ENCODE measurements at regions not wholly inside any gene's neighbourhood (a gene's known extent, or its start where the extent isn't known, plus 50 kb on each side); places are given as distances from the start of the nearest gene placed in this dataset.

DNA sequence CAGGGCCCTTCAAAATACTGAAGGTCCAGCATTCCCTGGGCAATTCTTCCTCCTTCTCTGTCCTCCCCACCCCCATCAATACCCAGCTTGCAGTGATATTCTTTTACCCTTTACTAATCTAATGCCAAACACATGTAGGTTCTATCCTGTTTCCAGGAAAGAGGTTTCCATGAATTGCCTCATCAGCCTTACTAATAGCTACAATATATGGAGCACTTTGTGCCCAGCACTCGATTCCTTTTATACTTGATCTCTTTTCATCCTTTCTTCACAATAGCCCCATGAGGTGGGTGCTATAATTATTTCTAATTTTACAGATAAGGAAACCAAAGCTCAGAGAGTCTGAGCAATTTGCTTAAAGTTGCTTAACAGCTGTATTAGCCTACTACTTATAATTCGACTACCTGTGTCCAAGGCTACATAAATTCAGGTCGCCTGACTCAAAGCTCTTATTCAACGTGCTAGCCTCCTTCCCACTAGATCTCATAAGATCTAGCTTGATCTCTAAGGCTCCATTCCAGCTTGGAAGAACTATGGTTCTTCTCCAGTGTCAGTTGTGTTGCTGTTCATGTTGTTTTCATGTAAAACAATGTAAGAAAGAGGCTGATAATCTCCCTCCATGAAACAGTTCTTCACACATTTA is 229.6 kb upstream of the PGRMC2 start:
- Histone ChIP-seq H3K4me1 (ENCODE audit: insufficient read depth, low read length) (peaks cover 17% of the 10 kb centered on the region), H2AFZ (ENCODE audit: low read depth, low read length) (no peak overlapping the region)

DNA sequence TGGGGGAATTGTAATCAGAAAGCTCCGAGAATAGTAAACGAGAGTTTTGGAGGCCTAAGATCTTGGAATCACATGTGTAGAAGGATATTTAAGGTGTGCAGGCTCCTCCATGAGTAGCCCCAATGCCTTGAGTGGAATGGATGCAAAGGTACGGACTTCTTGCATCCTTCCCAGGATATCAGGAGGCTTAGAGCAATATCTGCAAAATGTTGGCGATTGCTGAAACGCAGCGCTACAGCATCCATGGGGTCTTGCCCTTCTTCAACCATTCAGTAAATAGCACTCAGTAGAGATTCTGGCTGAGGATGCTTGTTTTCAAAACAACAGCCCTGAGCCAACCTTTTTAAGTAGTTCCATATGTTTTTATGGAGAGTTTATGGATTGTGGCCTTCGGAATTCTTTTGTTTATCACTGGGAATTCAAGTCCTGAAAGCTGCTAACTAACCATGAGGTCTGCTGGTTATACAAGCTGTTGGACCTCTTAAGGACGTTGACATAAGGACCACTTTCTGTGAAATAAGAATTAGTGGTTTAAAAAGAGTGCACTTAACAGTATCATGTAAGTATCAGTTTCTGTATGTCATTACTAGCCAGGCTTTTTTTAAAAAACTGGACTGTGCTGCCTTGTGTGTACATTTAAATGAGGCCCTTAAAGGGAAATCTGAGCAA is 228.8 kb upstream of the PGRMC2 start:
- H3K27me3 ChIP-seq (ENCODE audit: insufficient read depth, low read length) = no peaks in the 10 kb centered on the region
- H3K4me3 ChIP-seq (ENCODE audit: low read length) = no peak overlapping the region
- no peak overlapping the region for H2AFZ ChIP-seq (ENCODE audit: low read depth, low read length)
- H3K9me3 ChIP-seq (ENCODE audit: low read length) = no peaks in the 10 kb centered on the region
- H3K4me1 ChIP-seq (ENCODE audit: insufficient read depth, low read length) = peaks cover 17% of the 10 kb centered on the region
- no peaks in the 10 kb centered on the region for H3K36me3 ChIP-seq (ENCODE audit: insufficient read depth, low read length)

More for the DNA sequence above, 229.6 kb upstream of the PGRMC2 start:
- H3K9me3 ChIP-seq (ENCODE audit: low read length) = no peaks in the 10 kb centered on the region
- H3K4me3 ChIP-seq (ENCODE audit: low read length) = no peak overlapping the region
- H3K27me3 ChIP-seq (ENCODE audit: insufficient read depth, low read length) = no peaks in the 10 kb centered on the region
- H3K36me3 ChIP-seq (ENCODE audit: insufficient read depth, low read length) = no peaks in the 10 kb centered on the region

DNA sequence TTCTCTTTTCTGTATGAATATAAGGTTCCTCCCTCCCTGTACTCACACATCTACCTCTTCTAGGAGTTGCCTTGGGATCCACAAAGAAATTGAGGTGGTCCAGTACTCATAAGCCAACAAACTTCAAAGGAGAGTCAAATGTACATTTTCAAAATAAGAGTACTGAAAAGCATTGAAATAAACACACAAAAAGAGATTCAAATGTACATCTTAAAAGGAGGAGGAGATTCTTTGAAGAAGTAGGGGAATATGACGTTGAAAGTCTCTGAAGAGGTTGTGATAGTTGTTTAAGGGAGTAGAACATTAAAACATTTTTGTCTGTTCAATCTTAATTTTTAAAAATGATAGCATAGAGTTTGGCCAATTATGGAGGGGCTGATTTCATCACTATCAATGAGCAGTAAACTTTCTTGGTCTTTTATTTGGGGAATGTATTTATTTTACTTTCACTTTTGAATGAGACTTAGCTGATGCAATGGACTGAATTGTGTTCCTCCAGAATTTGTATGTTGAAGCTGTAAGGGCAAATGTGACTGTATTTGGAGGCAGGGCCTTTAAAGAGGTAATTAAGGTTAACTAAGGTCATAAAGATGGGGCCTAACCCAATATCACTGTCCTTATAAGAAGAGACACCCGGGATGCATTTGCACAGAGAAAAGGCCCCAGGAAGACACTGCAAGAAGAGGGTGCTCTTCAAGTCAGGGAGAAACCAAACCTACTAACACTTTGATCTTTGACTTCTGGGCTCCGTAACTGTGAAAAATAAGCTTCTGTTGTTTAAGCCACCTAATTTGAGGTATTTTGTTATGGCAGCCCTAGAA is 226.3 kb upstream of the PGRMC2 start:
- no peaks in the 10 kb centered on the region for H3K9me3 ChIP-seq (ENCODE audit: low read length)
- no peak overlapping the region for H3K4me3 ChIP-seq (ENCODE audit: low read length)
- no peaks in the 10 kb centered on the region for H3K36me3 ChIP-seq (ENCODE audit: insufficient read depth, low read length)
- peaks cover 17% of the 10 kb centered on the region for H3K4me1 ChIP-seq (ENCODE audit: insufficient read depth, low read length)
- no peaks in the 10 kb centered on the region for H3K27me3 ChIP-seq (ENCODE audit: insufficient read depth, low read length)
- no peak overlapping the region for H2AFZ ChIP-seq (ENCODE audit: low read depth, low read length)

DNA sequence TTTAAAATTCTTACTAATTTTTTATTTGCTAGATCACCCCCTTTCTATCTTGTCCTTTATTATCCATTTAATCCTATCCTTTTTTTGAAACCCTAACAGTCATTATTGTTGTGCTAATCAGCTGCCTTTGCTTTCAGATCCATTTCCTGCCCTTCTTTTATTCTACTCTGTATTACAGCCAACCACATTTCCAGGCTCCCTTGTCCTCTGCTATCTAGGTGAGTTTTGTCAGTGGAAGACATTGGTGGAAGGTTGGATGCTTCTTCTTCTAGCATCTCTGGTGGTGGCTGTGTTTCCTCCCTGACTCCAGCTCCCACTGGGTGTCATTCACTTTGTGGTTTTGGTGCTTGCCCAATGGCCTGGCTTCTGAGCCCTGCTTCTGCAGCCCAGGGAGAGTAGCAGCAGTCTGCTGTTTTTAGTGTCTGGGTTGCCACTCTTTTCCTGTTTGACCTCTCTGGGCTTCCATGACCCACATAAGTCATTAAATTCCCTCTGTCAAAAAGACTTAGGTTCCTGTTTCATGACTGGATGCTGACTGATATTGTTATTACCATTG is 225.2 kb upstream of the PGRMC2 start:
- Histone ChIP-seq H3K9me3 (ENCODE audit: low read length) (no peaks in the 10 kb centered on the region), H3K4me1 (ENCODE audit: insufficient read depth, low read length) (peaks cover 13% of the 10 kb centered on the region)

DNA sequence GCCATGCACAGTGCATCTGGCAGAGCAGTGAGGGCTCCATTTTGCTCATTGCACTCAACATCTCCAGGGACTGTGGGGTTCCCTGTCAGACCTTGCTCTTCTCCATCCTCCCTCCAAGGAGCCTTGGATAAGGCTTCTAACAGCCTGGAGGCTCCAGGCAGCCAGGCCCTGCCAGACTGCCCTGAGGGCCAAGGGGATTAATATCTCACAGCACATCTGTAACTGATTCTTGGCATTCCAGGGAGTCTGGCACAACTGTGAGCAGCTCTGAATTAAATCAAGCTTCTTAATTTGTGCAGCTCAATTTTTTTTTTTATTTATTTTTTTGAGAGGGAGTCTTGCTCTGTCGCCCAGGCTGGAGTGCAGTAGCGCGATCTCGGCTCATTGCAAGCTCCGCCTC is 224.5 kb upstream of the PGRMC2 start:
- Histone ChIP-seq H3K9me3 (ENCODE audit: low read length) (no peaks in the 10 kb centered on the region), H3K4me3 (ENCODE audit: low read length) (no peak overlapping the region), H3K4me1 (ENCODE audit: insufficient read depth, low read length) (peaks cover 6% of the 10 kb centered on the region), H3K27me3 (ENCODE audit: insufficient read depth, low read length) (no peaks in the 10 kb centered on the region), H2AFZ (ENCODE audit: low read depth, low read length) (no peak overlapping the region), H3K36me3 (ENCODE audit: insufficient read depth, low read length) (no peaks in the 10 kb centered on the region)

More for the DNA sequence above, 225.2 kb upstream of the PGRMC2 start:
- Histone ChIP-seq H3K4me3 (ENCODE audit: low read length) (no peak overlapping the region), H3K36me3 (ENCODE audit: insufficient read depth, low read length) (no peaks in the 10 kb centered on the region), H2AFZ (ENCODE audit: low read depth, low read length) (no peak overlapping the region), H3K27me3 (ENCODE audit: insufficient read depth, low read length) (no peaks in the 10 kb centered on the region)

DNA sequence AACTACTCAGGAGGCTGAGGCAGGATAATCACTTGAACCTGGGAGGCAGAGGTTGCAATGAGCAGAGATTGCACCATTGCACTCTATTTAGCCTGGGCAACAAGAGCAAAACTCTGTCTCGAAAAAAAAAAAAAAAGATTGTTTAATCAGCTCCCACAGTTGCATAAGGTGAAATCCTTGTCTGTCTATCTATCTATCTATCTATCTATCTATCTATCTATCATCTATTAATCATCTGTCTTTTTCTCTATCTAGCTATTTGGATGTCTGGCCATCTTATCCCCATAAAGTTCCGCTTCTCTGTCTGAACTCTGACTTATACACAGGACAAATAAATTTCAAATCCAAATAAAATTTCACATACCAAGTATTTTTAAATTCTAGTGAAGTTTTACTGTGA is 223.2 kb upstream of the PGRMC2 start:
- H3K36me3 ChIP-seq (ENCODE audit: insufficient read depth, low read length) = no peaks in the 10 kb centered on the region
- no peak overlapping the region for H3K4me3 ChIP-seq (ENCODE audit: low read length)
- no peak overlapping the region for H2AFZ ChIP-seq (ENCODE audit: low read depth, low read length)
- H3K9me3 ChIP-seq (ENCODE audit: low read length) = no peaks in the 10 kb centered on the region
- no peaks in the 10 kb centered on the region for H3K27me3 ChIP-seq (ENCODE audit: insufficient read depth, low read length)
- H3K4me1 ChIP-seq (ENCODE audit: insufficient read depth, low read length) = no peaks in the 10 kb centered on the region

DNA sequence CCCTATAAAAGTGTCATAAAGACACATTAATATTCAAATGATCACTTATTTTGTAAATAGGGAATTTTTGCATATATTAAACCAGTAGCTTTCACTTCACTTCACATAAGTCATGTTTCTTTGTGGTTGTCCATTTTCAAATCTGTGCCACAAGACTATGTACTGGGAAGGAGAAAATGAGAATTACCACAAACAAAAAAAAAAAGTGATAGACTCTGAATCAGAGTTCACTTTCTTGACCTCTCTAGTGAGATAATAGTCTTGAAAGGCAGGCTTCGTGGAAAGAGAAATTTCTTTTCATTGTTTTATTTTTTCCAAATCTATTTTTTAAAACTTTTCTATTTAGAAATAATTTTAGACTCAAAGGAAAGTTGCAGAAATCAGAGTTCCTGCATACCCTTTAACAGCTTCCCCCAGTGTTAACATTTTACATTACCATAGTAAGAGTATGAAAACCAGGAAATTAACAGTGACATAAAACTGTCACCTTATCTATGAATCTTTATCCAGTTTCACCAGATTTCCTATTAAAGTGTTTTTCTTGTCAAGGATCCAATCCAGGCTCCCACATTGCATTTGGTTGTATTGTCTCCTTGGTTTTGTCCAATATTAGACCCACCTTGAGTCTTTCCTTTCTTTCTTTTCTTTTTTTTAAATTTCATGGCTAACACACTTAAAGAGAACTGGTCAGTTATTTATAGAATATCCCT is 215.4 kb upstream of the PGRMC2 start:
- no peaks in the 10 kb centered on the region for H3K27me3 ChIP-seq (ENCODE audit: insufficient read depth, low read length)
- peaks cover 6% of the 10 kb centered on the region for H3K9me3 ChIP-seq (ENCODE audit: low read length)
- no peaks in the 10 kb centered on the region for H3K36me3 ChIP-seq (ENCODE audit: insufficient read depth, low read length)
- no peak overlapping the region for H3K4me3 ChIP-seq (ENCODE audit: low read length)
- H2AFZ ChIP-seq (ENCODE audit: low read depth, low read length) = no peak overlapping the region
- H3K4me1 ChIP-seq (ENCODE audit: insufficient read depth, low read length) = no peaks in the 10 kb centered on the region

DNA sequence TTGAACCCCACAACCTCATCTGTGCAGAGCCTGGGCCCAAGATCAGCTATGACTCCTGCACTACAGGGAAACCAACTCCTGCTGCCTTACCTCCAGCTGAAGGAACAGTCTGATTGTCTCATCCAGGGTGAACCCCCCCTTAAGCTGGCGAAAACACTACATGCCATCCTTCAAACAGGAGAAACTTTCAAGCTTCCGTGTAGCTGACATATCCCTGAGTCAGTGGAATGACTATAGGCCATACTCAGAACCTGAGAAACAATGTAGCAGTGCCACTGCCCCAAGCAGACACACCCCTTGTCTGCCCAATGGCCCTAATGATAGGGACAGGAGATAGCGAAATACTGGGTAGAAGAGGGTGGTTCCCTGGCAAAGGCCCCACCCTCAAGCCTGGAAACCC is 213.6 kb upstream of the PGRMC2 start:
- Histone ChIP-seq H3K27me3 (ENCODE audit: insufficient read depth, low read length) (no peaks in the 10 kb centered on the region), H2AFZ (ENCODE audit: low read depth, low read length) (no peak overlapping the region), H3K4me1 (ENCODE audit: insufficient read depth, low read length) (no peaks in the 10 kb centered on the region), H3K9me3 (ENCODE audit: low read length) (peaks cover 6% of the 10 kb centered on the region), H3K36me3 (ENCODE audit: insufficient read depth, low read length) (no peaks in the 10 kb centered on the region), H3K4me3 (ENCODE audit: low read length) (no peak overlapping the region)

DNA sequence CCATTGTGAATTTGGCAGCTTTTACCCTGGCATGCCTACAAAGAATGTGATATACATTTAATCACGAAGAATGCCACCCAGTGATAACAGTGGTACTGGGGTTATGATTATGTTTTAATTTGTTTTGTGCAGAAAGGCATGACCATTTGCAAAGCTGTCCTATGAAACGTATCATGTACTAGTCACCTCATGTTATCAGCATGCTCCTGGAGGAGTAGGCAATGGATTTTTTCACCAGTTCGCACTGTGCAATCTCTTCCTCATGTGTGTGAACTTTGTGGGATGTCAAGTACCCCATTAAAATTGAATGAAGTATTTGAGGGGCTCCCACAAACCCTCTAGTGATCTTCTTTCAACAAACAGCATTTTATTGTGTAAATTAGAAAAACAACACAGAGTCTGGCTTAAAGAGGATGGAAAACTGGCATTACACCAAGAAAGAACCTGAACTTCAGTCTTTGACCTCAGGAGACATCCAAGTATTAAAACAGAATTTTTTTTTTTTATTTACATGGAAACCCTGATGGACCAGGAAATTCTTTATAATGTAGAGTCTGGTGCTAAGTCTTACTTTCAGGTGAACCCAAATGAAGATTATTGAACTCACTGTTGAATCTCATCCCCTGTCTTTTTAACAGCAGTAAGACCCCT is 200.6 kb upstream of the PGRMC2 start:
- Histone ChIP-seq H3K36me3 (ENCODE audit: insufficient read depth, low read length) (no peaks in the 10 kb centered on the region), H3K4me3 (ENCODE audit: low read length) (no peak overlapping the region), H3K27me3 (ENCODE audit: insufficient read depth, low read length) (no peaks in the 10 kb centered on the region)

DNA sequence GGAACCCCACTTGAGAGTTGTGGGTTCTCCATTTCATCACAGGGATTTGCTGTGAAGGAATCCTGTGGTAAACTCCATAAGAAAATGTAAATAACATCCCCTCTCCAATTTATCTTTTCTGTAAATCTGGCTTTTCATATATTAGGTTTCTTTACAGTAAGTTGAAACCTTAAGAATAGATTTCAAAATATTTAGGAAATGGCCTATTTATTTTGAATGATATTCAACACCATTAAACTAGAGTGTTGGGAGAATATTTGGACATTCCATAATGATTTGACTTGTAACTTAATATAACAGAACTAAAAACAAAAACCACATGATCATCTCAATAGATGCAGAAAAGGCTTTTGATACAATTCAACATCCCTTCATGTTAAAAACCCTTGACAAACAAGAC is 197.3 kb upstream of the PGRMC2 start:
- peaks cover 7% of the 10 kb centered on the region for H3K4me1 ChIP-seq (ENCODE audit: insufficient read depth, low read length)
- no peak overlapping the region for H2AFZ ChIP-seq (ENCODE audit: low read depth, low read length)
- no peaks in the 10 kb centered on the region for H3K9me3 ChIP-seq (ENCODE audit: low read length)
- H3K27me3 ChIP-seq (ENCODE audit: insufficient read depth, low read length) = no peaks in the 10 kb centered on the region
- H3K4me3 ChIP-seq (ENCODE audit: low read length) = no peak overlapping the region
- no peaks in the 10 kb centered on the region for H3K36me3 ChIP-seq (ENCODE audit: insufficient read depth, low read length)

More for the DNA sequence above, 200.6 kb upstream of the PGRMC2 start:
- H3K9me3 ChIP-seq (ENCODE audit: low read length) = no peaks in the 10 kb centered on the region
- no peak overlapping the region for H2AFZ ChIP-seq (ENCODE audit: low read depth, low read length)
- peaks cover 2% of the 10 kb centered on the region for H3K4me1 ChIP-seq (ENCODE audit: insufficient read depth, low read length)

DNA sequence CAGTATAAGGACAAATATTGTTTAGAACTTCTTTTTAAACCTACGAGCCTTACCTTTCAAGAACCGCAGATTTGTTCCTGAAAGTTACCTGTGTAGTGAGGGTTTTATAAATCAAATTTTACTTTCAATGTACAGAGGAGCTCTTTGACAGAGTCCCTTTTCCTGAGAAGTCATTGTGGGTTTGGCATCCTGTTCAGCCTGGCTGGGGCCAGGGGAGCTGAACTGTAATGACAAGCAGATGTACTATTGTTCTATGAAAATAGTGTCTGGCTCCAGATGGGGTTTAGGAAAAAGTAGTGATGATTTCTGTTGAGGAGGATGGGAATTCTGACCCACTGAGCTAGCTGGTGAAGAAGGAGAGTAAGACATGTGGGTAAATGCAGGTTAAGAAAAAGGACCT is 196.2 kb upstream of the PGRMC2 start:
- no peaks in the 10 kb centered on the region for H3K9me3 ChIP-seq (ENCODE audit: low read length)
- no peak overlapping the region for H2AFZ ChIP-seq (ENCODE audit: low read depth, low read length)
- no peaks in the 10 kb centered on the region for H3K36me3 ChIP-seq (ENCODE audit: insufficient read depth, low read length)
- no peak overlapping the region for H3K4me3 ChIP-seq (ENCODE audit: low read length)
- H3K4me1 ChIP-seq (ENCODE audit: insufficient read depth, low read length) = peaks cover 7% of the 10 kb centered on the region
- H3K27me3 ChIP-seq (ENCODE audit: insufficient read depth, low read length) = no peaks in the 10 kb centered on the region

DNA sequence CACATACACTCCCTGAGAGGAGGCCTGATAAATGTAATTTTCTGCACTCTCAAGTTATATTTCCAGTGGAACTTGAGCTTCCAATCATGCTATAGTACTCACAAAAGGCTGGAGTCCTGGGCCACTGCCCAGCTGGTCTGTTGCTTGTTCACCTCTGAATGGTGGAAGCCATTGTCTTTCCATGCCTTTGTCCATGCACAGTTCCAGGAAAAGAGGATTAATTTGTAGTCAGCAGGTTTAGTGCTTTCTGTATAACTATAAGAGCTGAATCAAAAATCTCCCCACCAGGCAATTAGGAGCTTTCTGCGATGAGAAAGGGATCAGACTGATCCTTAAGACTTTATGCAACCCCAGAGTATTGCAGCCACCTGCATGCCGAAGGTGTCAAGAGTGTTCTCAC is 195.4 kb upstream of the PGRMC2 start:
- Histone ChIP-seq H3K27me3 (ENCODE audit: insufficient read depth, low read length) (no peaks in the 10 kb centered on the region), H3K4me1 (ENCODE audit: insufficient read depth, low read length) (peaks cover 7% of the 10 kb centered on the region), H3K9me3 (ENCODE audit: low read length) (no peaks in the 10 kb centered on the region), H2AFZ (ENCODE audit: low read depth, low read length) (no peak overlapping the region), H3K36me3 (ENCODE audit: insufficient read depth, low read length) (no peaks in the 10 kb centered on the region), H3K4me3 (ENCODE audit: low read length) (no peak overlapping the region)

Measured in neuron (in vitro differentiated cells).